NT2/D1 (cell line): ENCODE measurements at regions not wholly inside any gene's neighbourhood (a gene's known extent, or its start where the extent isn't known, plus 50 kb on each side); places are given as distances from the start of the nearest gene placed in this dataset.
"Not testable (repeated sequence)": the region's sequence is repeated elsewhere in the genome, so short reads cannot be mapped to it uniquely, and the experiment has no call there.

Source experiments
- SUZ12 ChIP-seq: IDR thresholded peaks from 2 replicates; pipeline ENCODE4 v1.6.1; 2011; ENCODE audit not compliant: insufficient read length, insufficient read depth; ENCODE audit errors: extremely low read depth
- ZNF274 ChIP-seq: IDR thresholded peaks from 2 replicates; pipeline ENCODE4 v1.6.1; 2011; ENCODE audit warnings: mild to moderate bottlenecking, low read depth, low read length

- not testable (repeated sequence) for TF ChIP-seq ZNF274, SUZ12
These were observed 355.7 kb upstream of the SPATA31A3 start for GRCh38 chr9:67348094-67348493.
